Lower lobe of right lung (tissue), 2 donors: ENCODE measurements at regions not wholly inside any gene's neighbourhood (a gene's known extent, or its start where the extent isn't known, plus 50 kb on each side); places are given as distances from the start of the nearest gene placed in this dataset.

ENCODE experiments used
- ATAC-seq, 2 donors: fragments of 200-7000 bp; cut with Tn5 transposase; one replicate each; pipeline ENCODE4 v1.9.1; 2020 to 2022; ENCODE audit warnings: mild to moderate bottlenecking in 2 of 2, moderate library complexity in 2 of 2
- DNase-seq: peaks from one replicate; pipeline ENCODE4 v3.0.0-alpha.2; 2020
- H3K27ac ChIP-seq: fragments of 200-600 bp; one replicate; pipeline ENCODE4 v1.8.0; 2022
- H3K27me3 ChIP-seq: fragments of 200-600 bp; one replicate; pipeline ENCODE4 v1.8.0; 2022; ENCODE audit warnings: low read depth
- H3K36me3 ChIP-seq: fragments of 200-600 bp; one replicate; pipeline ENCODE4 v1.8.0; 2022; ENCODE audit warnings: mild to moderate bottlenecking
- H3K4me1 ChIP-seq: fragments of 200-600 bp; one replicate; pipeline ENCODE4 v1.8.0; 2022
- H3K4me3 ChIP-seq: fragments of 200-600 bp; one replicate; pipeline ENCODE4 v1.8.0; 2022; ENCODE audit warnings: mild to moderate bottlenecking
- H3K9me3 ChIP-seq: fragments of 200-600 bp; one replicate; pipeline ENCODE4 v1.8.0; 2022
- intact Hi-C: fragments of 100-400 bp; cut with DNase I; formaldehyde crosslinking; loops from one replicate; pipeline ENCODE4 v1.11.0; 2022
- TF ChIP-seq, protein P1 (sequence below): fragments of 200-600 bp; IDR thresholded peaks from one replicate; pipeline ENCODE4 v1.8.0; 2022; ENCODE audit warnings: antibody characterized with exemption, mild to moderate bottlenecking
- donor health status: DM: no; HTN: yes; CAD: no; lungs with severe emphysema.

DNA sequence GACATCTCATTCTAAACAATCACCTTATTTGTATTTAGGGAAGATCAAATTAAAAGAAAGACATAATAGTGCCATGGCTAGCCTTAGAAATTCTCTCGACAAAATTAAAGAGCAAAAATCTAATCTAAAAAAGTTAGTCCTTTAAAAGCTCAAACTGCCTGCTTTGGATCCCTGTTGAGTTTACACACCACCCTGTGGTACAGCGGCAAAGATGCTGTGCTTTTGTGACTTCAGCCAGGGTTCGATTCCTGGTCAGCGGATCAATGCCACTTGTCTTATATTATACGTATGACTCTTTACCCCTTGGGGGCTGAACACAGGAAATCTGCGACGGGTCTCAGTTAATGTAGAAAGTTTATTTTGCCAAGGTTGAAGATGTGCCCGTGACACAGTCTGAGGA is 51.3 kb upstream of the VOPP1 start:
- DNase-seq, result no peak
- no peak overlapping the region for H3K4me3 ChIP-seq
- no peak for ATAC-seq

DNA sequence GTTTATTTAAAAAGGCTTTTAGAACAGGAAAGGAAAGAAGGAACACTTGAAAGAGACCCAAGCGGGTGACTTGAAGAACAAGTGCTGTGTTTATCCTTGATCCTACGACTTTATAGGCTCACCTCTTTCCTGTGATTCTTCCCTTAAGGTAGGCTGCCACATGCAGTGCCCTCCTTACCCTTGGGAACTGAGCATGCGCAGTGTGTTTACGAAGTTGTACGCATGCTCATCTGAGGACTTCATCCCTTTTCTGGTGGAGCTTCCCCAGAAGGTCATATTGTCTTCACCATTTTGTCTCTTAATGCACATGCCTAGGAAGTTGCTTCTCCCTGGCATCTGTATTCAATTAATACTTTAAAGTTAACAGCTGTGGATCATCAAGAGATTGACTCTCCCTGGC is 49.9 kb upstream of the VOPP1 start:
- no peaks in the 10 kb centered on the region for H3K36me3 ChIP-seq
- peaks cover 5% of the 10 kb centered on the region for H3K9me3 ChIP-seq
- ATAC-seq (no peak), DNase-seq (no peak)
- H3K4me3 ChIP-seq, result no peak overlapping the region
- TF ChIP-seq, protein P1, sequence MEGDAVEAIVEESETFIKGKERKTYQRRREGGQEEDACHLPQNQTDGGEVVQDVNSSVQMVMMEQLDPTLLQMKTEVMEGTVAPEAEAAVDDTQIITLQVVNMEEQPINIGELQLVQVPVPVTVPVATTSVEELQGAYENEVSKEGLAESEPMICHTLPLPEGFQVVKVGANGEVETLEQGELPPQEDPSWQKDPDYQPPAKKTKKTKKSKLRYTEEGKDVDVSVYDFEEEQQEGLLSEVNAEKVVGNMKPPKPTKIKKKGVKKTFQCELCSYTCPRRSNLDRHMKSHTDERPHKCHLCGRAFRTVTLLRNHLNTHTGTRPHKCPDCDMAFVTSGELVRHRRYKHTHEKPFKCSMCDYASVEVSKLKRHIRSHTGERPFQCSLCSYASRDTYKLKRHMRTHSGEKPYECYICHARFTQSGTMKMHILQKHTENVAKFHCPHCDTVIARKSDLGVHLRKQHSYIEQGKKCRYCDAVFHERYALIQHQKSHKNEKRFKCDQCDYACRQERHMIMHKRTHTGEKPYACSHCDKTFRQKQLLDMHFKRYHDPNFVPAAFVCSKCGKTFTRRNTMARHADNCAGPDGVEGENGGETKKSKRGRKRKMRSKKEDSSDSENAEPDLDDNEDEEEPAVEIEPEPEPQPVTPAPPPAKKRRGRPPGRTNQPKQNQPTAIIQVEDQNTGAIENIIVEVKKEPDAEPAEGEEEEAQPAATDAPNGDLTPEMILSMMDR, result no peak
- H3K27ac ChIP-seq, result no peak overlapping the region
- H3K27me3 ChIP-seq, result peaks cover 7% of the 10 kb centered on the region
- intact Hi-C loops, result no loop called here
- H3K4me1 ChIP-seq, result no peaks in the 10 kb centered on the region

More for the DNA sequence above, 51.3 kb upstream of the VOPP1 start:
- no peaks in the 10 kb centered on the region for H3K4me1 ChIP-seq
- H3K27me3 ChIP-seq, result peaks cover 7% of the 10 kb centered on the region
- no peaks in the 10 kb centered on the region for H3K9me3 ChIP-seq
- H3K36me3 ChIP-seq, result no peaks in the 10 kb centered on the region
- TF ChIP-seq, protein P1, result no peak
- H3K27ac ChIP-seq, result no peak overlapping the region
- intact Hi-C loops, result no loop called here
